Liver (tissue), 3 donors: ENCODE measurements at regions not wholly inside any gene's neighbourhood (a gene's known extent, or its start where the extent isn't known, plus 50 kb on each side); places are given as distances from the start of the nearest gene placed in this dataset.

Source experiments
- ATF3 ChIP-seq: IDR thresholded peaks from 2 replicates; pipeline ENCODE4 v1.6.1; 2016; ENCODE audit warnings: antibody characterized with exemption
- CTCF ChIP-seq: fragments of 150-350 bp; IDR thresholded peaks from 2 replicates; pipeline ENCODE4 v1.5.1; 2017; ENCODE audit warnings: improper control_type of control experiment, low read depth, low read length; ENCODE audit not compliant: missing input control
- FOXA1 ChIP-seq: IDR thresholded peaks from 2 replicates; pipeline ENCODE4 v1.6.1; 2016; ENCODE audit warnings: antibody characterized with exemption
- RXRA ChIP-seq, 2 donors: IDR thresholded peaks; 2 replicates each; pipeline ENCODE4 v1.6.1; 2017 to 2018; ENCODE audit warnings: antibody characterized with exemption in 2 of 2, mild to moderate bottlenecking in 1 of 2
- ZBTB33 ChIP-seq: IDR thresholded peaks from 2 replicates; pipeline ENCODE4 v1.6.1; 2016; ENCODE audit warnings: antibody characterized with exemption
- donor health status: healthy.
- donor health status: healthy.

- TF ChIP-seq ATF3 = no peak
- no peak for TF ChIP-seq ZBTB33
- no peak for TF ChIP-seq CTCF
- TF ChIP-seq FOXA1 = no peak
- TF ChIP-seq RXRA (IDR thresholded peaks at IDR 0.05) = no peak
Observed at GRCh38 chr3:146757759-146758158, 152.6 kb upstream of the PLSCR5 start.
